Spleen (tissue), 11 donors: ENCODE measurements at regions not wholly inside any gene's neighbourhood (a gene's known extent, or its start where the extent isn't known, plus 50 kb on each side); places are given as distances from the start of the nearest gene placed in this dataset.

Source experiments
- DNase-seq: peaks from one replicate; pipeline ENCODE4 v3.0.0-alpha.2; 2020
- H3K27ac ChIP-seq, 8 donors: fragments of 200-600 bp; sonication (generic) in 7 of 8; 1 replicate in 4 of 8; 2 replicates in 4 of 8; pipeline versions ENCODE4 v1.5.0 to v1.8.0; 2016 to 2021; ENCODE audit warnings: inconsistent platforms in 4 of 8, mild to moderate bottlenecking in 4 of 8, moderate library complexity in 1 of 8
- H3K27me3 ChIP-seq, 7 donors: fragments of 200-600 bp; sonication (generic) in 6 of 7; replicated peaks in 1 of 7; 1 replicate in 4 of 7; 2 replicates in 3 of 7; pipeline versions ENCODE4 v1.5.0 to v1.8.0; 2016 to 2021; ENCODE audit warnings: inconsistent platforms in 3 of 7, mild to moderate bottlenecking in 1 of 7
- H3K36me3 ChIP-seq, 6 donors: fragments of 200-600 bp; sonication (generic) in 5 of 6; 1 replicate in 4 of 6; 2 replicates in 2 of 6; pipeline versions ENCODE4 v1.5.0 to v1.8.0; 2016 to 2021; ENCODE audit warnings: inconsistent platforms in 2 of 6
- H3K4me1 ChIP-seq, 6 donors: fragments of 200-600 bp; sonication (generic) in 5 of 6; 1 replicate in 3 of 6; 2 replicates in 3 of 6; pipeline versions ENCODE4 v1.5.0 to v1.8.0; 2016 to 2021; ENCODE audit warnings: inconsistent platforms in 3 of 6
- H3K4me3 ChIP-seq, 8 donors: fragments of 200-600 bp; sonication (generic) in 7 of 8; 1 replicate in 4 of 8; 2 replicates in 4 of 8; pipeline versions ENCODE4 v1.5.0 to v1.8.0; 2016 to 2021; ENCODE audit warnings: inconsistent platforms in 4 of 8, mild to moderate bottlenecking in 4 of 8, moderate library complexity in 2 of 8
- H3K9me3 ChIP-seq, 8 donors: fragments of 200-600 bp; sonication (generic) in 7 of 8; 1 replicate in 4 of 8; 2 replicates in 4 of 8; pipeline versions ENCODE4 v1.5.0 to v1.8.0; 2016 to 2021; ENCODE audit warnings: inconsistent platforms in 4 of 8
- CTCF ChIP-seq, 11 experiments: fragments of 200-600 bp in 7 of 11; fragments of 450-650 bp in 4 of 11; sonication (generic) in 4 of 11; IDR thresholded peaks in 8 of 11; conservative IDR thresholded peaks in 3 of 11; 1 replicate in 7 of 11; 2 replicates in 4 of 11; pipeline versions ENCODE4 v1.4.0 to v1.8.0; 2016 to 2021; ENCODE audit warnings: antibody characterized with exemption in 11 of 11, inconsistent platforms in 4 of 11, mild to moderate bottlenecking in 1 of 11
- POLR2A ChIP-seq, 3 donors: fragments of 450-650 bp; IDR thresholded peaks; one replicate each; pipeline ENCODE4 v1.5.1; 2017; ENCODE audit warnings: antibody characterized with exemption in 3 of 3, mild to moderate bottlenecking in 1 of 3
- POLR2AphosphoS5 ChIP-seq, 3 donors: sonication (generic); formaldehyde crosslinking; IDR thresholded peaks; one replicate each; pipeline ENCODE4 v1.5.1; 2017; ENCODE audit warnings: antibody characterized with exemption in 3 of 3
- WGBS, 5 donors: extraction: QIAGEN DNeasy Blood & Tissue Kit in 3 of 5; methylation state at CpG; one replicate each; pipeline versions ENCODE4 v1.1.5 to v1.1.7; 2013 to 2018; 5-methylcytosine and 5-hydroxymethylcytosine counted together
- intact Hi-C: fragments of 100-400 bp; cut with DNase I; formaldehyde crosslinking; loops from one replicate; pipeline ENCODE4 v1.15.0; 2023; ENCODE audit warnings: low total_unique reads
- donor health status: healthy with polysubstance abuse.
- donor health status: DM: no; HTN: no; CAD: no; lungs with moderate emphysema.
- donor health status: DM: no; HTN: no; CAD: no.
- donor health status: Bipolar disorder and iron deficiency.
- donor health status: healthy.
- donor health status: DM: no; HTN: no; CAD: no.
- donor health status: DM: yes; HTN: yes; CAD: no.

- H3K27ac ChIP-seq: no peak overlapping the region
- H3K4me1 ChIP-seq: no peaks in the 10 kb centered on the region
- no peak for TF ChIP-seq POLR2AphosphoS5 (IDR thresholded peaks at IDR 0.05)
- intact Hi-C loops: no loop called here
- DNase-seq: no peak
- H3K36me3 ChIP-seq: no peaks in the 10 kb centered on the region
- H3K27me3 ChIP-seq: no peaks in the 10 kb centered on the region
- 27 to 41% (median 31%) methylated on average over 3 of the region's 3 CpGs for WGBS, 5 donors
- no peak overlapping the region for H3K4me3 ChIP-seq
- H3K9me3 ChIP-seq: no peaks in the 10 kb centered on the region
Observed at GRCh38 chr2:128841803-128842202, 523.1 kb upstream of the HS6ST1 start.

GRCh38 chr2:128867311-128867710 lies 548.6 kb upstream of the HS6ST1 start:
- DNase-seq: no peak
- WGBS, 5 donors: 65 to 79% (median 69%) methylated on average over 9 of the region's 9 CpGs
- TF ChIP-seq CTCF (IDR thresholded peaks at IDR 0.05 in 8 of 11, conservative IDR thresholded peaks at IDR 0.05 in 3 of 11) (no peak), POLR2A (IDR thresholded peaks at IDR 0.05) (no peak), POLR2AphosphoS5 (IDR thresholded peaks at IDR 0.05) (no peak)
- Histone ChIP-seq H3K4me1 (no peaks in the 10 kb centered on the region), H3K27me3 (peaks cover 0 to 2% (median 0%) of the 10 kb centered on the region in 7 donors), H3K36me3 (no peaks in the 10 kb centered on the region), H3K9me3 (no peaks in the 10 kb centered on the region), H3K4me3 (no peak overlapping the region), H3K27ac (no peak overlapping the region)
- intact Hi-C loops: no loop called here

- WGBS, 5 donors: 78 to 92% (median 89%) methylated on average over 6 to 7 of the region's 7 CpGs
- DNase-seq: no peak
- H3K4me1 ChIP-seq: no peaks in the 10 kb centered on the region
- H3K27me3 ChIP-seq: peaks cover 0 to 7% (median 0%) of the 10 kb centered on the region in 7 donors
- H3K27ac ChIP-seq: no peak overlapping the region
- no peaks in the 10 kb centered on the region for H3K9me3 ChIP-seq
- no peak overlapping the region for H3K4me3 ChIP-seq
- no peaks in the 10 kb centered on the region for H3K36me3 ChIP-seq
- TF ChIP-seq CTCF (IDR thresholded peaks at IDR 0.05 in 8 of 11, conservative IDR thresholded peaks at IDR 0.05 in 3 of 11) (no peak), POLR2A (IDR thresholded peaks at IDR 0.05) (no peak), POLR2AphosphoS5 (IDR thresholded peaks at IDR 0.05) (no peak)
- intact Hi-C loops: no loop called here
Observed at GRCh38 chr2:128867936-128868636, 549.4 kb upstream of the HS6ST1 start.

- intact Hi-C loops: no loop called here
- Histone ChIP-seq H3K27ac (no peak overlapping the region), H3K4me1 (no peaks in the 10 kb centered on the region), H3K9me3 (no peaks in the 10 kb centered on the region), H3K4me3 (no peak overlapping the region), H3K27me3 (peaks cover 0 to 7% (median 0%) of the 10 kb centered on the region in 7 donors), H3K36me3 (no peaks in the 10 kb centered on the region)
- TF ChIP-seq POLR2AphosphoS5 (IDR thresholded peaks at IDR 0.05): no peak
- TF ChIP-seq POLR2A (IDR thresholded peaks at IDR 0.05): no peak
- TF ChIP-seq CTCF (IDR thresholded peaks at IDR 0.05 in 8 of 11, conservative IDR thresholded peaks at IDR 0.05 in 3 of 11): no peak
- WGBS, 5 donors: 82 to 93% (median 87%) methylated on average over 7 of the region's 7 CpGs
- no peak for DNase-seq
Observed at GRCh38 chr2:128868686-128869551, 550.3 kb upstream of the HS6ST1 start.
